Type B pancreatic cell (in vitro differentiated cells): ENCODE measurements at regions not wholly inside any gene's neighbourhood (a gene's known extent, or its start where the extent isn't known, plus 50 kb on each side); places are given as distances from the start of the nearest gene placed in this dataset.

Experiments used
- DNase-seq: peaks from one replicate; pipeline ENCODE4 v3.0.0; 2021; ENCODE audit warnings: mixed read lengths; ENCODE audit not compliant: unreplicated experiment; ENCODE audit errors: extremely low spot score
- H3K27ac Mint-ChIP-seq: 2 replicates; pipeline ENCODE4 v1.8.0; 2021; ENCODE audit warnings: mild to moderate bottlenecking, mixed read lengths
- H3K27me3 Mint-ChIP-seq: 2 replicates; pipeline ENCODE4 v1.8.0; 2021; ENCODE audit warnings: mixed read lengths
- H3K36me3 Mint-ChIP-seq: 2 replicates; pipeline ENCODE4 v1.8.0; 2021; ENCODE audit warnings: mixed read lengths
- H3K4me1 Mint-ChIP-seq: one replicate; pipeline ENCODE4 v1.8.0; 2021; ENCODE audit warnings: mixed read lengths; ENCODE audit not compliant: unreplicated experiment
- H3K4me3 Mint-ChIP-seq: 2 replicates; pipeline ENCODE4 v1.8.0; 2021; ENCODE audit warnings: mild to moderate bottlenecking, mixed read lengths
- H3K9me3 Mint-ChIP-seq: 2 replicates; pipeline ENCODE4 v1.8.0; 2021; ENCODE audit warnings: mixed read lengths
- CTCF ChIP-seq: fragments of 200-600 bp; sonication (generic); conservative IDR thresholded peaks from 2 replicates; pipeline ENCODE4 v1.5.0; 2021; ENCODE audit warnings: antibody characterized with exemption, mild to moderate bottlenecking

- DNase-seq = no peak
- no peak for TF ChIP-seq CTCF
These were observed 121.6 kb upstream of the SPACA1 start for GRCh38 chr6:87926072-87926471.

GRCh38 chr6:87925373-87926060 is 122.1 kb upstream of the SPACA1 start:
- no peak overlapping the region for H3K27ac Mint-ChIP-seq
- TF ChIP-seq CTCF = no peak
- peaks cover 7% of the 10 kb centered on the region for H3K4me1 Mint-ChIP-seq
- peaks cover 8% of the 10 kb centered on the region for H3K27me3 Mint-ChIP-seq
- no peak for DNase-seq
- no peak overlapping the region for H3K4me3 Mint-ChIP-seq
- H3K9me3 Mint-ChIP-seq = no peaks in the 10 kb centered on the region
- no peaks in the 10 kb centered on the region for H3K36me3 Mint-ChIP-seq

More at GRCh38 chr6:87926072-87926471, 121.6 kb upstream of the SPACA1 start:
- Mint-ChIP-seq H3K27ac (no peak overlapping the region), H3K4me3 (no peak overlapping the region), H3K36me3 (no peaks in the 10 kb centered on the region), H3K9me3 (no peaks in the 10 kb centered on the region), H3K27me3 (peaks cover 9% of the 10 kb centered on the region), H3K4me1 (peaks cover 7% of the 10 kb centered on the region)

GRCh38 chr6:87923389-87924050 is 124.1 kb upstream of the SPACA1 start:
- H3K27me3 Mint-ChIP-seq = no peaks in the 10 kb centered on the region
- H3K9me3 Mint-ChIP-seq = no peaks in the 10 kb centered on the region
- TF ChIP-seq CTCF = no peak
- H3K4me1 Mint-ChIP-seq = no peaks in the 10 kb centered on the region
- H3K4me3 Mint-ChIP-seq = no peak overlapping the region
- no peaks in the 10 kb centered on the region for H3K36me3 Mint-ChIP-seq
- no peak for DNase-seq
- no peak overlapping the region for H3K27ac Mint-ChIP-seq

- H3K4me1 Mint-ChIP-seq = no peaks in the 10 kb centered on the region
- H3K4me3 Mint-ChIP-seq = no peak overlapping the region
- no peak overlapping the region for H3K27ac Mint-ChIP-seq
- H3K27me3 Mint-ChIP-seq = no peaks in the 10 kb centered on the region
- no peak for TF ChIP-seq CTCF
- DNase-seq = no peak
- H3K36me3 Mint-ChIP-seq = no peaks in the 10 kb centered on the region
- H3K9me3 Mint-ChIP-seq = no peaks in the 10 kb centered on the region
These were observed 124.7 kb upstream of the SPACA1 start for GRCh38 chr6:87922947-87923330.

GRCh38 chr6:87922196-87922946 is 125.3 kb upstream of the SPACA1 start:
- no peak overlapping the region for H3K27ac Mint-ChIP-seq
- no peak overlapping the region for H3K4me3 Mint-ChIP-seq
- no peaks in the 10 kb centered on the region for H3K4me1 Mint-ChIP-seq
- no peaks in the 10 kb centered on the region for H3K36me3 Mint-ChIP-seq
- no peak for DNase-seq
- H3K27me3 Mint-ChIP-seq = no peaks in the 10 kb centered on the region
- no peak for TF ChIP-seq CTCF
- H3K9me3 Mint-ChIP-seq = no peaks in the 10 kb centered on the region
